Neural cell (in vitro differentiated cells): ENCODE measurements at regions not wholly inside any gene's neighbourhood (a gene's known extent, or its start where the extent isn't known, plus 50 kb on each side); places are given as distances from the start of the nearest gene placed in this dataset.

Source experiments
- H2AFZ ChIP-seq: fragments of 200-600, 300-800 bp; sonication (generic), shearing (Covaris generic); 2 replicates; pipeline ENCODE4 v1.6.0; 2014; ENCODE audit warnings: low read depth, mild to moderate bottlenecking, antibody characterized with exemption, low read length, moderate library complexity
- H3F3A ChIP-seq: fragments of 200-600 bp; shearing (Covaris generic); 2 replicates; pipeline ENCODE4 v1.6.1; 2016; ENCODE audit warnings: mild to moderate bottlenecking, moderate library complexity, mixed read lengths, antibody characterized with exemption, low read length; ENCODE audit not compliant: insufficient read depth, poor library complexity, severe bottlenecking
- H3K27ac ChIP-seq: fragments of 200-600, 300-800 bp; sonication (generic), shearing (Covaris generic); 2 replicates; pipeline ENCODE4 v1.5.1; 2014; ENCODE audit warnings: mild to moderate bottlenecking, low read length, moderate library complexity
- H3K27me3 ChIP-seq: fragments of 300-800, 200-600 bp; sonication (generic), shearing (Covaris generic); 2 replicates; pipeline ENCODE4 v1.6.0; 2014; ENCODE audit warnings: mild to moderate bottlenecking, low read depth, low read length, moderate library complexity; ENCODE audit not compliant: insufficient read depth
- H3K36me3 ChIP-seq: fragments of 300-800, 200-600 bp; sonication (generic), shearing (Covaris generic); 2 replicates; pipeline ENCODE4 v1.5.1; 2014; ENCODE audit warnings: mild to moderate bottlenecking, antibody characterized with exemption, low read length, moderate library complexity; ENCODE audit not compliant: insufficient read depth
- H3K4me2 ChIP-seq: fragments of 300-800, 200-600 bp; sonication (generic), shearing (Covaris generic); 2 replicates; pipeline ENCODE4 v1.6.0; 2014; ENCODE audit warnings: mild to moderate bottlenecking, low read length
- H3K4me3 ChIP-seq: fragments of 300-800, 200-600 bp; sonication (generic), shearing (Covaris generic); 2 replicates; pipeline ENCODE4 v1.5.1; 2014; ENCODE audit warnings: mild to moderate bottlenecking, low read length, moderate library complexity
- H3K79me2 ChIP-seq: fragments of 200-600 bp; shearing (Covaris generic); replicated peaks from 2 replicates; pipeline ENCODE4 v1.6.0; 2014; ENCODE audit warnings: mild to moderate bottlenecking, low read length, moderate library complexity; ENCODE audit not compliant: insufficient read depth
- H3K9ac ChIP-seq: fragments of 300-800, 200-600 bp; sonication (generic), shearing (Covaris generic); 2 replicates; pipeline ENCODE4 v1.6.1; 2016; ENCODE audit warnings: mild to moderate bottlenecking, low read length, mixed read lengths
- H3K9me2 ChIP-seq: fragments of 200-600 bp; shearing (Covaris generic); 2 replicates; pipeline ENCODE4 v1.6.1; 2016; ENCODE audit warnings: mild to moderate bottlenecking, low read length, mixed read lengths; ENCODE audit not compliant: insufficient read depth
- H3K9me3 ChIP-seq: fragments of 200-600, 300-800 bp; sonication (generic), shearing (Covaris generic); 2 replicates; pipeline ENCODE4 v1.6.1; 2016; ENCODE audit warnings: mild to moderate bottlenecking, mixed run types, low read length, moderate library complexity, mixed read lengths
- H4K20me1 ChIP-seq: fragments of 200-600 bp; shearing (Covaris generic); 2 replicates; pipeline ENCODE4 v1.6.1; 2016; ENCODE audit warnings: mild to moderate bottlenecking, mixed run types; ENCODE audit not compliant: insufficient read depth
- EP300 ChIP-seq: fragments of 450-650 bp; conservative IDR thresholded peaks from 2 replicates; pipeline ENCODE4 v1.6.1; 2014; ENCODE audit warnings: antibody characterized with exemption, mild to moderate bottlenecking, moderate library complexity; ENCODE audit not compliant: poor library complexity, severe bottlenecking
- EZH2 ChIP-seq: fragments of 200-600, 300-800 bp; shearing (Covaris generic), sonication (generic); IDR thresholded peaks from 2 replicates; pipeline ENCODE4 v1.6.1; 2014; ENCODE audit warnings: antibody characterized with exemption, low read length, borderline replicate concordance, mild to moderate bottlenecking; ENCODE audit not compliant: insufficient read depth, poor library complexity, severe bottlenecking
- MXI1 ChIP-seq: fragments of 450-650 bp; conservative IDR thresholded peaks from 2 replicates; pipeline ENCODE4 v1.6.1; 2014; ENCODE audit warnings: antibody characterized with exemption, mild to moderate bottlenecking; ENCODE audit not compliant: poor library complexity, severe bottlenecking
- POLR2AphosphoS5 ChIP-seq: IDR thresholded peaks from 2 replicates; pipeline ENCODE4 v1.6.1; 2012
- RAD21 ChIP-seq: fragments of 450-650 bp; conservative IDR thresholded peaks from 2 replicates; pipeline ENCODE4 v1.6.1; 2014; ENCODE audit warnings: antibody characterized with exemption, mild to moderate bottlenecking, moderate library complexity
- SMC3 ChIP-seq: fragments of 450-650 bp; conservative IDR thresholded peaks from 2 replicates; pipeline ENCODE4 v1.6.1; 2014; ENCODE audit warnings: antibody characterized with exemption, mild to moderate bottlenecking, moderate library complexity; ENCODE audit not compliant: poor library complexity
- TAF1 ChIP-seq: IDR thresholded peaks from 2 replicates; pipeline ENCODE4 v1.6.1; 2012; ENCODE audit warnings: low read depth
- TF ChIP-seq, protein P1 (sequence below): fragments of 450-650 bp; IDR thresholded peaks from 2 replicates; pipeline ENCODE4 v1.5.1; 2014; ENCODE audit warnings: antibody characterized with exemption, mild to moderate bottlenecking, moderate library complexity; ENCODE audit not compliant: poor library complexity, severe bottlenecking
- TF ChIP-seq, protein P2 (sequence below): IDR thresholded peaks from 2 replicates; pipeline ENCODE4 v1.6.1; 2012; ENCODE audit warnings: borderline replicate concordance

DNA sequence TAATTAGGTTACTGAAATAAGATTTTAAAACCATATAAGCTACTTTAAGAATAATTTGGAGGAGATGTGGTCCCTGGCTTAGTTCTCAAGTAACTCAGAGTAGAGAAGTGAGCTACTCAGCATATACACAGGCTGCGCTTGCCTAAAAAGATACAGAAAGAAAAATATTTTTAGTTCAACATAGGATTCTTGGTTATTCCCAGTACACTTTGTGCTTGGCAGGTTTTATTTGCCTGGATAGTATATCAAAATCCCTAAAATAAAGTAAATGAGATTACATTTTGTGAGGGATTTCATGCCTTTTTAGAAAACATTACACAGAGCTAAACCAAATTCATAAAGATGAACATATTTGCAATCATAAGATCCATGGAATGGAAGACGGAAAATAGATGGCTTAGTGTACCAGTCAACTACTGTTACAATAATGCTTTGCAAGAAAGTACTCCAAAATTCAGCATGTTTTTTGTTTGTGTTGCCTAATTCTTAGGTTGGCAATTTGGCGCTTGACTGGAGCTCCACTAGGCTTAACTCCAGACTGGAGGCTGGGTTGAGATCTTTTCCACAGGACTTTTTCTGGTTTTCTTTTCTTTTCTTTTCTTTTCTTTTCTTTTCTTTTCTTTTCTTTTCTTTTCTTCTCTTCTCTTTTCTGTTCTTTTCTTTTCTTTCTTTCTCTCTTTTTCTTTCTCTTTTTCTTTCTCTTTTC is 600.5 kb upstream of the SYT4 start:
- Histone ChIP-seq H3K4me3 (no peak overlapping the region), H4K20me1 (no peaks in the 10 kb centered on the region), H3K9ac (no peak overlapping the region), H3K36me3 (no peaks in the 10 kb centered on the region), H3K27ac (no peak overlapping the region), H3F3A (no peaks in the 10 kb centered on the region), H2AFZ (no peak overlapping the region), H3K9me2 (no peaks in the 10 kb centered on the region), H3K27me3 (no peaks in the 10 kb centered on the region), H3K79me2 (no peaks in the 10 kb centered on the region), H3K9me3 (no peaks in the 10 kb centered on the region), H3K4me2 (no peak overlapping the region)
- no peak for TF ChIP-seq EP300
- TF ChIP-seq, protein P1, sequence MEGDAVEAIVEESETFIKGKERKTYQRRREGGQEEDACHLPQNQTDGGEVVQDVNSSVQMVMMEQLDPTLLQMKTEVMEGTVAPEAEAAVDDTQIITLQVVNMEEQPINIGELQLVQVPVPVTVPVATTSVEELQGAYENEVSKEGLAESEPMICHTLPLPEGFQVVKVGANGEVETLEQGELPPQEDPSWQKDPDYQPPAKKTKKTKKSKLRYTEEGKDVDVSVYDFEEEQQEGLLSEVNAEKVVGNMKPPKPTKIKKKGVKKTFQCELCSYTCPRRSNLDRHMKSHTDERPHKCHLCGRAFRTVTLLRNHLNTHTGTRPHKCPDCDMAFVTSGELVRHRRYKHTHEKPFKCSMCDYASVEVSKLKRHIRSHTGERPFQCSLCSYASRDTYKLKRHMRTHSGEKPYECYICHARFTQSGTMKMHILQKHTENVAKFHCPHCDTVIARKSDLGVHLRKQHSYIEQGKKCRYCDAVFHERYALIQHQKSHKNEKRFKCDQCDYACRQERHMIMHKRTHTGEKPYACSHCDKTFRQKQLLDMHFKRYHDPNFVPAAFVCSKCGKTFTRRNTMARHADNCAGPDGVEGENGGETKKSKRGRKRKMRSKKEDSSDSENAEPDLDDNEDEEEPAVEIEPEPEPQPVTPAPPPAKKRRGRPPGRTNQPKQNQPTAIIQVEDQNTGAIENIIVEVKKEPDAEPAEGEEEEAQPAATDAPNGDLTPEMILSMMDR, result no peak
- TF ChIP-seq TAF1, result no peak
- TF ChIP-seq, protein P2, sequence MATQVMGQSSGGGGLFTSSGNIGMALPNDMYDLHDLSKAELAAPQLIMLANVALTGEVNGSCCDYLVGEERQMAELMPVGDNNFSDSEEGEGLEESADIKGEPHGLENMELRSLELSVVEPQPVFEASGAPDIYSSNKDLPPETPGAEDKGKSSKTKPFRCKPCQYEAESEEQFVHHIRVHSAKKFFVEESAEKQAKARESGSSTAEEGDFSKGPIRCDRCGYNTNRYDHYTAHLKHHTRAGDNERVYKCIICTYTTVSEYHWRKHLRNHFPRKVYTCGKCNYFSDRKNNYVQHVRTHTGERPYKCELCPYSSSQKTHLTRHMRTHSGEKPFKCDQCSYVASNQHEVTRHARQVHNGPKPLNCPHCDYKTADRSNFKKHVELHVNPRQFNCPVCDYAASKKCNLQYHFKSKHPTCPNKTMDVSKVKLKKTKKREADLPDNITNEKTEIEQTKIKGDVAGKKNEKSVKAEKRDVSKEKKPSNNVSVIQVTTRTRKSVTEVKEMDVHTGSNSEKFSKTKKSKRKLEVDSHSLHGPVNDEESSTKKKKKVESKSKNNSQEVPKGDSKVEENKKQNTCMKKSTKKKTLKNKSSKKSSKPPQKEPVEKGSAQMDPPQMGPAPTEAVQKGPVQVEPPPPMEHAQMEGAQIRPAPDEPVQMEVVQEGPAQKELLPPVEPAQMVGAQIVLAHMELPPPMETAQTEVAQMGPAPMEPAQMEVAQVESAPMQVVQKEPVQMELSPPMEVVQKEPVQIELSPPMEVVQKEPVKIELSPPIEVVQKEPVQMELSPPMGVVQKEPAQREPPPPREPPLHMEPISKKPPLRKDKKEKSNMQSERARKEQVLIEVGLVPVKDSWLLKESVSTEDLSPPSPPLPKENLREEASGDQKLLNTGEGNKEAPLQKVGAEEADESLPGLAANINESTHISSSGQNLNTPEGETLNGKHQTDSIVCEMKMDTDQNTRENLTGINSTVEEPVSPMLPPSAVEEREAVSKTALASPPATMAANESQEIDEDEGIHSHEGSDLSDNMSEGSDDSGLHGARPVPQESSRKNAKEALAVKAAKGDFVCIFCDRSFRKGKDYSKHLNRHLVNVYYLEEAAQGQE, result no peak

DNA sequence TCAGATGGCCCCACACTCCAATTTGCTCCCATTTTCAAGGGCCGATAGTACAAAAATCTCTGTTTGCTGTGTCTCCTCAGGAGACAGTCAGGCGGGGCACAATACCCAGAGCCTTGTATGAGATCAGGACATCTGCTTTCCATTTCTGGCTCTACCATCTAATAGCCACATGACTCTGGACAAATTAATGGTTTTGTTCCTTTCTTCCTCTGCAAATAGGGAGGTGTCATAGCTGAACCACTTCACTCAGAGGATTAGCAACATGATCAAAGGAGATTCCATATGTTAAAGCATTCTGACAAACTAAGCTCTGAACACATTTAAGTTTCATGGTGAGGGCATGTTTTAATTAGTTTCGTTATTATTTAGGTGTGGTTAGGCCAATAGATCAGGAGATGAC is 602.1 kb upstream of the SYT4 start:
- Histone ChIP-seq H3K9ac (no peak overlapping the region), H3K4me2 (no peak overlapping the region), H3K27ac (no peak overlapping the region), H4K20me1 (no peaks in the 10 kb centered on the region), H3K79me2 (no peaks in the 10 kb centered on the region), H3K36me3 (no peaks in the 10 kb centered on the region), H3K27me3 (no peaks in the 10 kb centered on the region), H3F3A (no peaks in the 10 kb centered on the region), H3K4me3 (no peak overlapping the region), H3K9me2 (no peaks in the 10 kb centered on the region), H3K9me3 (no peaks in the 10 kb centered on the region), H2AFZ (no peak overlapping the region)
- TF ChIP-seq, protein P2, result no peak
- TF ChIP-seq POLR2AphosphoS5 (no peak), SMC3 (no peak), EP300 (no peak), TAF1 (no peak), EZH2 (no peak), MXI1 (no peak), RAD21 (no peak)
- TF ChIP-seq, protein P1, result no peak
